HG02970 (cell line): ENCODE measurements at regions not wholly inside any gene's neighbourhood (a gene's known extent, or its start where the extent isn't known, plus 50 kb on each side); places are given as distances from the start of the nearest gene placed in this dataset.
"Not testable (repeated sequence)": the region's sequence is repeated elsewhere in the genome, so short reads cannot be mapped to it uniquely, and the experiment has no call there.

ENCODE experiments used
- ATAC-seq: cut with Tn5 transposase; IDR thresholded peaks from one replicate; pipeline ENCODE4 v1.9.1; 2021; ENCODE audit warnings: mild to moderate bottlenecking, moderate library complexity, moderate number of reproducible peaks; ENCODE audit not compliant: unreplicated experiment, low FRiP score

- no peak for ATAC-seq
Observed at GRCh38 chr9:119951591-119951990, 582.4 kb upstream of the BRINP1 start.

DNA sequence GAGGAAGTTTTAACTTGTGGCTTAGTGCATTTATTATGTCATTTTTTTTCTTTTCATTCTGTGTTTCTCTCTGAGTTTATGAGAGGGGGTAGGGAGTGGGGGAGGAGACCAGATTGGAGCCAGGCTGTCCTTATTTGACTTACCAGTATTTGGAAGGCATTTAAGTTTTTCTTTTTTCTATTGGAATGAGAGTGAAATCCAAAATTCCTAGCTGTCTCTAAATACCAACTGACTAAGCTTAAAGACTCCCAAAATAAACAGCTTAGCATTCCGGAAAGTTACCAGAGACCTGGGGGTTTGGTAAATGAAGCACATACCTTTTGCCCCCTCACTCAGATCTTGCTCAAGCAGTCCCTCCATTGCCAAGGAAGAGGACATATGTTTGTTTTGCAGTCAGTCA is 581.9 kb upstream of the BRINP1 start:
- ATAC-seq: no peak

- ATAC-seq: no peak
Observed at GRCh38 chr9:119945686-119946085, 576.5 kb upstream of the BRINP1 start.

DNA sequence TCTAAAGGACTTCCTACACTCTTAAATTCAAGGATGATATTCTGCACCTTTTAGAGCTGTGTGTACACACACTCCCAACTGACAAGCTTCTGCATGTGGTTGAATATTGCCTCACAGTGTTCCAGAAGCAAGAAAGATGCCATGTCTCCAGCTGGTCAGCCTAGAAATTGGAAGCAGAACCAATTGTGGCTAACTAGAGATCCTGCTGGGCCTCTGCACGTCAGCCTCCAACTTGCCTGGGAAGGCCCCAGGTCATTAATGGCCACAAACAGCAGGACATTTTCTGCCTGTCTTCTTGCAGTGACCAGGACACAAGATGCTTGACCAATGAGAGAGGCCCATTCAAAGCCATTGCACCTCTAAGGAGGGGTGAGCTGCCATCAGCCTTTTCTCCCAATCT is 571.9 kb upstream of the BRINP1 start:
- no peak for ATAC-seq

DNA sequence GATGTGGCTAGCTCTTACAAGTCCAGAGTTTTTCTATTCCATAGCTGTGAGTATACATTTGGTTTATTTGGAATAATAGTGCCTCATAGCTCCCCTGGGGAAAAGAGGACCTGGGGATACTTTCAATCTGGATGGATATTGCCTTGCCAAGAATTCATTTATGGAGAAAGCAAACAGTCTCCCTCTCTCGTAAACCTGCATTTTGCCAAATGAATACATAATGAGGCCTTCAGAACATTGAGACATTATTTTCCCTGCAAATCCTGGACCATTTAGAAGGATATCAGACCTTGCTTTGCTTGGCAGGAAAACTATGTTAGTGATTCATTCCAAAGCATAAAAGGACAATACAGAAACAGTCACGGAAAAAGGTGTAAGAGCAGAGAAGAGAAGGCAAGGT is 569.6 kb upstream of the BRINP1 start:
- ATAC-seq: no peak

DNA sequence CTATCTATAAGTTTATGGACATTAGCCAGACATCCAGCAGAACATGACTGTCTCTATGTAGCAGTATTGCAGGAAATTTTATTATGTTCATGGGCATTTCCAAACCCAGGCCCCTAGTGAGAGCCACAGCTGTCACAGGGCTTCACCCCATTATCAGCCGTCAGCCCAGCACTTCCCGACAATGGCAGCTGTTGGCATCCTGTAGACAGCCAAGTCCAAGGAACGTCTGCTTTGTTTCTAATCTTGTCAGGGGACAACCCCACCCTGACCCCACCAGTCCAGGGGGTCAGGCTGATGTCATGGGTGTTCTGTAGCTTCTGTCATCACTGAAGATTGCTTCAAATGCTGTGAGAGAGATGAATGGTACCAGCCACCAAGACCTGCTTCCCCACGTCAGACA is 565.3 kb upstream of the BRINP1 start:
- no peak for ATAC-seq

- no peak for ATAC-seq
Observed at GRCh38 chr9:119933191-119933590, 564.0 kb upstream of the BRINP1 start.

DNA sequence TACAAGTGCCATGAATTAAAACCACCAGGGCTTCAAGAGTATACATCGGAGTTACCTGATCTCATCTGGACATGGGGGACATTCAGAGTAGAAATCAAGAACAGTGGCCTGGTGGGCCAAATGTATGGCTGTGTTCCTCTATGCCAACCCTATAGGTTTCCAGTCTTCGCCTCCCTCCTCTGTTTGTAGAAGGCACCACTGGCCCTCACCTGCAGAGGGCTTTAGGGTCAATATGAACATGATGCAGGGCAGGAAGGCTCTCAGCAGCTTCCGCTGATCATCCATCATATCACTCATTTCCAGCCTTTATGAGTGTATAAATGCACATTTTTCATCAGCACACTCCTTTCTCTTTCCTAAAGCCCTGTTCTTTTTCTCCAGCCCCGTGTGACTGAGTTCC is 555.5 kb upstream of the BRINP1 start:
- no peak for ATAC-seq

DNA sequence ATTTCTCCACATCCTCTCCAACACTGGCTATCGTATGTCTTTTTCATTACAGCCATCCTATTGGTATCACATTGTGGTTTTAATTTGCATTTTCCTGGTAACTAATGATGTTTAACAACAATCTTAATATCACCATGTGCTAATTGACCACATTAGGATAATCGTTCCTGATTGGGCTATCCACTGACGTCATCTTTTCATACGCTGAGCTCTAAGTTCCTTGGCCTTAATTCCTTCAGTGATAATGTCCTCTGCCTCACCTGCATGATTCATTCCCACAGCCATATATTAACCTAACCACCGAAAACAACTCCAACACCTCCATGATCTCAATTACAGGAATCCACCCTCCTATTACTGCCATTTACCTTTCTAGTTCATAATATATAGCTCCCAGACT is 547.9 kb upstream of the BRINP1 start:
- ATAC-seq: no peak

DNA sequence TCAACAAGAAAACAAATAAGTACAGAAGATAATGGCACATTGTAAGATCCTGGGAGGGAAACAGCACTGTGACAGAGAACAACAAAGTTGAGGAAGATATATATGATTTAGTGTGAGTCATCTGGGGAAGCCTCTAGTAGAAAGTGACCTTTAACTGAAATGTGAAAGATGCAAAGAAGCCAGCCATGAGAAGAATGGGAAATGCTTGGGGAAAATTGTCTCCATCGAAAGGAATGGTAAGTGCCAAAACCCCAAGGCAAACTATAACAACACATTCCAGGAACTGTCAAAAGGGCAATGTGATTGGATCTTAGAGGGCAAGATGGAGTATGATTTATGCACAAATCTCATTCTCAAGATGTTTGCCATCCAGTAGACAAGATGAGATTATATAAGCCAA is 537.8 kb upstream of the BRINP1 start:
- ATAC-seq: no peak

GRCh38 chr9:119905724-119906123 is 536.5 kb upstream of the BRINP1 start:
- ATAC-seq: no peak

DNA sequence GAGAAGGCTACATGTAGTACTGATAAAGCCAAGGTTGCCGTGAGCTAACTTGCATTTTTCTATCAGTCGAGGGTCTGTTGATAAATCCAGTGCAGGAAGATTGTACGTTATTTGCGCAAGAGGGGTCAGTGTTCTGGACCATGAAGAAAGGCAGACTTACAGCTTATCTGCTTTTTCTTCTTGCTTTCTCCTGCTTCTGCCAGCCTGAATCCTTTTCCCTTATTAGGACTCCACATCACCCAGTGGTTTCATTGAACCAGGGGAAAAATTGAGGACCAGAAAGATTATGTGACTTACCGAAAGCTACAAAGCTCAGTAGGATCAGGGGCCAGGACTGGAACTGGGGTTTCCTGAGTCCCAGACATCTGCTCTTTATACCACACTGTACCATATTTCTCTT is 534.6 kb upstream of the BRINP1 start:
- ATAC-seq: no peak

DNA sequence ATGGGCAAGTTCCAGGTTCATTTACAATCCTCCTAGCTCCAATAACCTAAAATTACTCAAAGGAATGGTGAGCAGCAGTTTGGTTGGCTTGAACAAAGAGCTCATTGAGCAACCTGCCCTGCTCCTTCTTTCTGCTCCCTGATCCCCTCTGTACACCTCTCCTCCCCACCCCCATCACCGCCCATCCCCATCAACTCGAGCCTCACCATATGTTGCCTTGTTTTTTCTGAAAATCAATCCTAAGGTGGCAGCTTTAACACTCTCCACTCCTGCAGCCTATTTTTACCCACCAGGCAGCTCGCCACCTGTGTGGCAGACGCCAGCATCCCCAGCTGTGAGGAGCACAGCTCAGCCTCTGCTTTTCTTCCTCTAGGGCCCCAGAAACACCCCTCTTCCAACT is 533.4 kb upstream of the BRINP1 start:
- no peak for ATAC-seq

- no peak for ATAC-seq
Observed at GRCh38 chr9:119898316-119898715, 529.1 kb upstream of the BRINP1 start.

GRCh38 chr9:119884438-119884837 is 515.2 kb upstream of the BRINP1 start:
- ATAC-seq: no peak

- ATAC-seq: no peak
Observed at GRCh38 chr9:119881898-119882297, 512.7 kb upstream of the BRINP1 start.

DNA sequence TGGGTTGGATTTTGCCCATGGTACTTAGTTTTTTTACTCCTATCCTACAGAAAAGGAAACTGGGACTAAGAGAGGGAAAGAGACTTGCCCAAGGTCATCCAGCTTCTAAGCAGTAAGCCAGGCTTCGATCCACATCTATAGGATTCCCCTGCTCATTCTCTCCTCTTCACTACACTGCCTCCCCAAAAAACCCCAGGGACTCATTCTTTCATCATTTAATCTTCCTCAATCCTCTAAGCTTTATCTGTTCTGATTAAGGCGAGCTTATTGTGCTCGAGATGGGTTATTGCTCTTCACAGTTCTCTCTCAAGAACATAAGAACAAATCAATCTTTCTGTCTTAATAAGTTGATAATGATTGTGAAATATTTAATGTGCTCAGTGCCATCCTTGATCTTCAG is 511.1 kb upstream of the BRINP1 start:
- no peak for ATAC-seq

DNA sequence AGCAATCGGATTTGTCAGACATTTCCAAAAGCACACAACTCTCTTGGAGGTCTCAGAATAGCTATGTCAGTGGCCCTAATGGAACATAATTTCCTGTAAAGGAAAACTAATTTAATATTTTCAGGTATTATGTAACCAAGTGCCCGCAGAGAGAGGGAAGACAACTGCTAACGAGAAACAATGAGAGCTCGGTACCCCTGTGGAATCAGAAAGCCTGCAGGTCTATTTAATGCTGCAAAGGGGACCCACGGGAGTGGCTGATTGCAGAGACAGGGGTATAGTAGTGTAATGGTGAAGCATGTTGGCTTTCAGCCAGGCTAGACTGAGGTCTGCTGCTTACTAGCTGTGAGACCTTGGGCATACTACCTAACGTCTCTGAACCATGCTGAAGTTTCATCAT is 508.1 kb upstream of the BRINP1 start:
- no peak for ATAC-seq

- no peak for ATAC-seq
Observed at GRCh38 chr9:119873877-119874276, 504.6 kb upstream of the BRINP1 start.

DNA sequence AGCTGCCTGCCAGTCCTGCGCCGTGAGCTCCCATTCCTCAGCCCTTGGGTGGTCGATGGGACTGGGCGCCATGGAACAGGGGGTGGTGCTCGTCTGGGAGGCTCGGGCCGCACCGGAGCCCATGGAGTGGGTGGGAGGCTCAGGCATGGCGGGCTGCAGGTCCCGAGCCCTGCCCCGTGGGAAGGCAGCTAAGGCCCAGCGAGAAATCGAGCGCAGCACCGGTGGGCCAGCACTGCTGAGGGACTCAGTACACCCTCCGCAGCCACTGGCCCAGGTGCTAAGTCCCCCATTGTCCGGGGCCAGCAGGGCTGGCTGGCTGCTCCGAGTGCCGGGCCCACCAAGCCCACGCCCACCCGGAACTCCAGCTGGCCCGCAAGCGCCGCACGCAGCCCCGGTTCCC is 501.0 kb upstream of the BRINP1 start:
- not testable (repeated sequence) for ATAC-seq

DNA sequence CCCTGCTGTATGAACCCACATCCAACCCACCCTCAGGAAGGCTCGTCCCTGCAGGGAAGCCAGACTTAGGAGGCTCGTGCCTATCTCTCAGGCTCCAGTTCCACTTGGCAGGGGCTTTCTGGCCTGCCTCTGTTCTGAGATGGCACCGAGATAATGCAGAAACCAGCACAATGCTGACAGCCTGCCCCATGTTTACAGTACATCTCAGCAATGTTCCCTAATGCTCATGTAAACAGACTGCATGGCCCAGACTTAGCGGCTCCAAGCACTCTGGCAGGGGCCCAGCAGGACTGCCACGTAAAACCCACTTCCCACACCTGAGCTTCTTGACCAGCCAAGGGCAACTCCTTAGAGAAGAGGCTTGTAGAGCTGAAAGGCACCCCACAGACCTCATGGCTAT is 499.5 kb upstream of the BRINP1 start:
- no peak for ATAC-seq

- ATAC-seq: no peak
Observed at GRCh38 chr9:119861842-119862241, 492.6 kb upstream of the BRINP1 start.

- ATAC-seq: no peak
Observed at GRCh38 chr9:119859128-119859527, 489.9 kb upstream of the BRINP1 start.

- no peak for ATAC-seq
Observed at GRCh38 chr9:119853126-119853525, 483.9 kb upstream of the BRINP1 start.
